Vagina (tissue), 2 donors: ENCODE measurements at regions not wholly inside any gene's neighbourhood (a gene's known extent, or its start where the extent isn't known, plus 50 kb on each side); places are given as distances from the start of the nearest gene placed in this dataset.

ENCODE experiments used
- CTCF ChIP-seq, 3 experiments: fragments of 450-650 bp in 2 of 3; fragments of 200-600 bp in 1 of 3; sonication (generic) in 1 of 3; IDR thresholded peaks; one replicate each; pipeline ENCODE4 v1.5.1; 2017 to 2019; ENCODE audit warnings: antibody characterized with exemption in 3 of 3, mild to moderate bottlenecking in 2 of 3, moderate library complexity in 2 of 3
- POLR2A ChIP-seq, 2 donors: fragments of 450-650 bp; IDR thresholded peaks; one replicate each; pipeline ENCODE4 v1.6.1; 2017; ENCODE audit warnings: antibody characterized with exemption in 2 of 2, mild to moderate bottlenecking in 2 of 2, moderate library complexity in 2 of 2

DNA sequence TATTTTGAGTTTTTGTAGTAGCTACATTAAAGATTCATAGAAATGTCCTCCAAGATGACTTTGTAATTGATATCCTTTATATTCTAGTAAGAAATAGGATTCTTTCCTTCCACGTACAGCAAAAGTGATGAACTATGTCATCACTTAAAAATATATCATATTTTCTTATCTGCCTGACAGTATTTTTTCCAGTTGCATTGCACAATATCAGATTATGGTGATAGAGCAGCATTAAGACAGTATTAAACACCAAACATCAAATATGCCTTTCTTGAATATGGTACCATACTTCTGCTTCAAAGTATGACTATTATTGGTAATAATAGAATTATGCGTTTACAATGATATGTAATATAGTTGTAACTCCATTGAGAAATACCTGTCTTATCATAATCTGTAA, 919.8 kb upstream of the EDIL3 start:
- TF ChIP-seq CTCF (IDR thresholded peaks at IDR 0.05) = no peak
- no peak for TF ChIP-seq POLR2A (IDR thresholded peaks at IDR 0.05)
